Stimulated activated CD8-positive, alpha-beta memory T cell treated with anti-CD3 and anti-CD28 coated beads, Interleukin-7, amount 100 ng/mL, for 24 hours (primary cell): ENCODE measurements at regions not wholly inside any gene's neighbourhood (a gene's known extent, or its start where the extent isn't known, plus 50 kb on each side); places are given as distances from the start of the nearest gene placed in this dataset.

Experiments used
- DNase-seq: peaks from one replicate; pipeline ENCODE4 v3.0.0-alpha.2; 2020; ENCODE audit warnings: low read depth

GRCh38 chr4:179817317-179817716 lies 2375.1 kb upstream of the AGA start:
- no peak for DNase-seq

GRCh38 chr4:179823342-179823741 lies 2381.1 kb upstream of the AGA start:
- no peak for DNase-seq

- DNase-seq, result no peak
These were observed 2389.0 kb upstream of the AGA start for GRCh38 chr4:179831274-179831673.

GRCh38 chr4:179836179-179837075 lies 2394.2 kb upstream of the AGA start:
- no peak for DNase-seq

GRCh38 chr4:179843370-179843769 lies 2399.8 kb upstream of the TENM3 start:
- DNase-seq, result no peak

- DNase-seq, result no peak
These were observed 2387.7 kb upstream of the TENM3 start for GRCh38 chr4:179855469-179855868.

- no peak for DNase-seq
These were observed 2385.0 kb upstream of the TENM3 start for GRCh38 chr4:179858221-179858620.

- peak; percentile 1 for DNase-seq
These were observed 2375.8 kb upstream of the TENM3 start for GRCh38 chr4:179867300-179867878.

GRCh38 chr4:179871726-179872125 lies 2371.5 kb upstream of the TENM3 start:
- no peak for DNase-seq

- DNase-seq, result no peak
These were observed 2370.4 kb upstream of the TENM3 start for GRCh38 chr4:179872755-179873154.

GRCh38 chr4:179880756-179881155 lies 2362.4 kb upstream of the TENM3 start:
- DNase-seq, result no peak

- no peak for DNase-seq
These were observed 2349.0 kb upstream of the TENM3 start for GRCh38 chr4:179894066-179894778.

- DNase-seq, result no peak
These were observed 2323.6 kb upstream of the TENM3 start for GRCh38 chr4:179919587-179919986.

- DNase-seq, result no peak
These were observed 2315.7 kb upstream of the TENM3 start for GRCh38 chr4:179927473-179927872.

GRCh38 chr4:179941911-179942310 lies 2301.3 kb upstream of the TENM3 start:
- no peak for DNase-seq

GRCh38 chr4:179976777-179977176 lies 2266.4 kb upstream of the TENM3 start:
- DNase-seq, result no peak

- DNase-seq, result no peak
These were observed 2265.8 kb upstream of the TENM3 start for GRCh38 chr4:179977378-179977777.

GRCh38 chr4:179981161-179981560 lies 2262.0 kb upstream of the TENM3 start:
- DNase-seq, result no peak

- no peak for DNase-seq
These were observed 2253.2 kb upstream of the TENM3 start for GRCh38 chr4:179989975-179990374.

GRCh38 chr4:180009316-180009715 lies 2233.9 kb upstream of the TENM3 start:
- no peak for DNase-seq

- no peak for DNase-seq
These were observed 2214.5 kb upstream of the TENM3 start for GRCh38 chr4:180028682-180029081.

- no peak for DNase-seq
These were observed 2211.9 kb upstream of the TENM3 start for GRCh38 chr4:180031330-180031729.

- no peak for DNase-seq
These were observed 2201.6 kb upstream of the TENM3 start for GRCh38 chr4:180041576-180041975.
